SK-N-SH treated with all-trans-retinoic acid at 6 μM for 48 hours (cell line): ENCODE measurements at regions not wholly inside any gene's neighbourhood (a gene's known extent, or its start where the extent isn't known, plus 50 kb on each side); places are given as distances from the start of the nearest gene placed in this dataset.
"Not testable (repeated sequence)": the region's sequence is repeated elsewhere in the genome, so short reads cannot be mapped to it uniquely, and the experiment has no call there.

Experiments used
- ATAC-seq: fragments of 200-7000 bp; cut with Tn5 transposase; 3 replicates; pipeline ENCODE4 v1.9.1; 2020; ENCODE audit warnings: mild to moderate bottlenecking, moderate library complexity
- ARNTL ChIP-seq: fragments of 450-650 bp; formaldehyde crosslinking; IDR thresholded peaks from 2 replicates; pipeline ENCODE4 v1.5.0; 2020; ENCODE audit warnings: low read depth, mild to moderate bottlenecking, moderate library complexity, borderline replicate concordance
- BACH2 ChIP-seq: fragments of 250-450 bp; sonication (Bioruptor Pico); IDR thresholded peaks from 2 replicates; pipeline ENCODE4 v1.9.0; 2021; ENCODE audit warnings: mild to moderate bottlenecking, borderline replicate concordance
- CREB5 ChIP-seq: fragments of 250-450 bp; sonication (Bioruptor Pico); IDR thresholded peaks from 2 replicates; pipeline ENCODE4 v1.5.1; 2020; ENCODE audit warnings: low read depth, mild to moderate bottlenecking, moderate library complexity
- CSDC2 ChIP-seq: fragments of 250-450 bp; sonication (Bioruptor Pico); IDR thresholded peaks from 2 replicates; pipeline ENCODE4 v1.5.0; 2020; ENCODE audit warnings: mild to moderate bottlenecking, moderate library complexity
- ESRRG ChIP-seq: fragments of 250-450 bp; sonication (Bioruptor Pico); IDR thresholded peaks from 2 replicates; pipeline ENCODE4 v1.6.1; 2021; ENCODE audit warnings: mild to moderate bottlenecking
- GLIS3 ChIP-seq: fragments of 250-450 bp; sonication (Bioruptor Pico); IDR thresholded peaks from 2 replicates; pipeline ENCODE4 v1.5.0; 2020; ENCODE audit warnings: mild to moderate bottlenecking, moderate library complexity
- ISL1 ChIP-seq: fragments of 250-450 bp; sonication (Bioruptor Pico); IDR thresholded peaks from 2 replicates; pipeline ENCODE4 v2.1.2; 2022; ENCODE audit warnings: mild to moderate bottlenecking, moderate library complexity
- OSR1 ChIP-seq: fragments of 250-450 bp; sonication (Bioruptor Pico); IDR thresholded peaks from 2 replicates; pipeline ENCODE4 v1.8.0; 2022; ENCODE audit warnings: moderate library complexity, mild to moderate bottlenecking, inconsistent platforms
- PATZ1 ChIP-seq: fragments of 250-450 bp; sonication (Bioruptor Pico); IDR thresholded peaks from 2 replicates; pipeline ENCODE4 v1.8.0; 2020; ENCODE audit warnings: mild to moderate bottlenecking, moderate library complexity, borderline replicate concordance
- POU6F1 ChIP-seq: fragments of 250-450 bp; sonication (Bioruptor Pico); IDR thresholded peaks from 2 replicates; pipeline ENCODE4 v1.8.0; 2021; ENCODE audit warnings: low read depth, mild to moderate bottlenecking, moderate library complexity, borderline replicate concordance
- PPARA ChIP-seq: fragments of 250-450 bp; sonication (Bioruptor Pico); IDR thresholded peaks from 2 replicates; pipeline ENCODE4 v1.5.0; 2020; ENCODE audit warnings: mild to moderate bottlenecking, borderline replicate concordance
- RARB ChIP-seq: fragments of 250-450 bp; sonication (Bioruptor Pico); IDR thresholded peaks from 2 replicates; pipeline ENCODE4 v1.8.0; 2021; ENCODE audit warnings: mild to moderate bottlenecking, moderate library complexity
- SNAI2 ChIP-seq: fragments of 250-450 bp; sonication (Bioruptor Pico); IDR thresholded peaks from 2 replicates; pipeline ENCODE4 v1.5.0; 2020; ENCODE audit warnings: mild to moderate bottlenecking, moderate library complexity
- TCF4 ChIP-seq: fragments of 250-450 bp; sonication (Bioruptor Pico); IDR thresholded peaks from 2 replicates; pipeline ENCODE4 v1.8.0; 2021; ENCODE audit warnings: mild to moderate bottlenecking, moderate library complexity, borderline replicate concordance
- ZC3H10 ChIP-seq: fragments of 250-450 bp; sonication (Bioruptor Pico); IDR thresholded peaks from 2 replicates; pipeline ENCODE4 v1.5.1; 2021; ENCODE audit warnings: mild to moderate bottlenecking, moderate library complexity
- ZFP3 ChIP-seq: fragments of 250-450 bp; sonication (Bioruptor Pico); IDR thresholded peaks from 2 replicates; pipeline ENCODE4 v1.5.0; 2020; ENCODE audit warnings: mild to moderate bottlenecking, moderate library complexity
- ZFP30 ChIP-seq: fragments of 450-650 bp; formaldehyde crosslinking; IDR thresholded peaks from 2 replicates; pipeline ENCODE4 v1.5.0; 2022; ENCODE audit warnings: mild to moderate bottlenecking, moderate library complexity
- ZNF565 ChIP-seq: fragments of 450-650 bp; formaldehyde crosslinking; conservative IDR thresholded peaks from 2 replicates; pipeline ENCODE4 v1.5.0; 2020; ENCODE audit warnings: low read depth, mild to moderate bottlenecking, moderate library complexity
- ZNF70 ChIP-seq: fragments of 450-650 bp; formaldehyde crosslinking; IDR thresholded peaks from 2 replicates; pipeline ENCODE4 v1.5.0; 2020; ENCODE audit warnings: mild to moderate bottlenecking, moderate library complexity
- ZNF8 ChIP-seq: fragments of 450-650 bp; formaldehyde crosslinking; IDR thresholded peaks from 2 replicates; pipeline ENCODE4 v1.5.0; 2020; ENCODE audit warnings: mild to moderate bottlenecking, moderate library complexity

- ATAC-seq: no peak
Measured at GRCh38 chr5:126122942-126123341, 300.3 kb upstream of the GRAMD2B start.

GRCh38 chr5:126124706-126125345 lies 298.4 kb upstream of the GRAMD2B start:
- TF ChIP-seq PATZ1 (no peak), ZC3H10 (CRISPR knock-in tag) (no peak), PPARA (CRISPR knock-in tag) (no peak), POU6F1 (CRISPR knock-in tag) (no peak), ZNF70 (no peak), OSR1 (CRISPR knock-in tag) (no peak), ZFP3 (CRISPR knock-in tag) (no peak)
- peak; percentile 57 for ATAC-seq

More at GRCh38 chr5:126122942-126123341, 300.3 kb upstream of the GRAMD2B start:
- TF ChIP-seq ZFP30 (CRISPR knock-in tag): no peak
- no peak for TF ChIP-seq ZNF8
- no peak for TF ChIP-seq TCF4 (CRISPR knock-in tag)
- TF ChIP-seq PATZ1: no peak

GRCh38 chr5:126125407-126125806 lies 297.8 kb upstream of the GRAMD2B start:
- TF ChIP-seq RARB (CRISPR knock-in tag) (no peak), OSR1 (CRISPR knock-in tag) (no peak), CSDC2 (CRISPR knock-in tag) (no peak), ZNF70 (no peak), ISL1 (CRISPR knock-in tag) (no peak), ARNTL (CRISPR knock-in tag) (no peak), ZNF8 (no peak), ZC3H10 (CRISPR knock-in tag) (no peak), CREB5 (no peak), ESRRG (CRISPR knock-in tag) (no peak), BACH2 (CRISPR knock-in tag) (no peak), GLIS3 (no peak), PPARA (CRISPR knock-in tag) (no peak)
- no peak for ATAC-seq

- TF ChIP-seq SNAI2 (CRISPR knock-in tag) (no peak), ESRRG (CRISPR knock-in tag) (no peak), PPARA (CRISPR knock-in tag) (no peak), ZNF565 (CRISPR knock-in tag) (no peak), ISL1 (CRISPR knock-in tag) (no peak), ZNF8 (no peak), TCF4 (CRISPR knock-in tag) (no peak), ZC3H10 (CRISPR knock-in tag) (no peak), ZFP30 (CRISPR knock-in tag) (no peak), ARNTL (CRISPR knock-in tag) (no peak)
Measured at GRCh38 chr5:126126574-126126973, 296.6 kb upstream of the GRAMD2B start.

GRCh38 chr5:126127371-126127770 lies 295.8 kb upstream of the GRAMD2B start:
- ATAC-seq: not testable (repeated sequence)

More at GRCh38 chr5:126126574-126126973, 296.6 kb upstream of the GRAMD2B start:
- no peak for ATAC-seq
